Kasumi-1 (cell line): ENCODE measurements at regions not wholly inside any gene's neighbourhood (a gene's known extent, or its start where the extent isn't known, plus 50 kb on each side); places are given as distances from the start of the nearest gene placed in this dataset.

Source experiments
- DNase-seq, 2 experiments: peaks; one replicate each; lab custom pipeline; 2025; lab: John Stamatoyannopoulos, UW

DNA sequence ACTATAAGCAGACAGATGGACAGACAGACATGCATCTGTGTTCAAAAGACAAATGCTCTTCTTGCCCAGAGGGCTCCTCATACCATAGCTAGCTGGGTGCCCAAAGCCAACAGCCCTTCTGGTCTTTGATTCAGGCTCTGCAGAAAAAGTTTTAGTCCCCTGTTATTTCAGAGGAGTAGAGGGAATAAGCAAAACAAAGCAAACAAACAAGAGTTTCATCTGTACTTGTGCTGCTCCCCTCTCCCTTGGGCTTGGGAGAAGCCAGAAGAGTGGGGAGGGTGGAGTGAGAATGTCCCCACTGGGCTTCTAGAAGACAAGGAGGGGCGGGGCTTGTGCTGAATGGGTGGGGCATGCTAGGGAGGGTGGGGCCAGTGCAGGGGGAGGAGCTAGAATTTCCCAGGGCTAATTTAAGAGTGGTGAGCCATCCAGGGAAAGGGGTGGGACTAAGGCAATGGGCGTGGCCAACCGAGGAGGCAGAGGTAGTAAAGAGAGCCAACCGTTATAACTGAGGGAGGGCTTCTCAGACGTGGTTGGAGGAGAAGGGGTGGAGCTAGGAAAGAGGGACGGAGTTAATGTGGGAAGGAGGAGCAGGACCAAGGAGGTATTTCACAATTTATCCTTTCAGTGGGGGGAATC is 101.2 kb upstream of the MGMT start:
- no peak for DNase-seq

GRCh38 chr10:129366450-129366849 is 100.6 kb upstream of the MGMT start:
- DNase-seq, result no peak

DNA sequence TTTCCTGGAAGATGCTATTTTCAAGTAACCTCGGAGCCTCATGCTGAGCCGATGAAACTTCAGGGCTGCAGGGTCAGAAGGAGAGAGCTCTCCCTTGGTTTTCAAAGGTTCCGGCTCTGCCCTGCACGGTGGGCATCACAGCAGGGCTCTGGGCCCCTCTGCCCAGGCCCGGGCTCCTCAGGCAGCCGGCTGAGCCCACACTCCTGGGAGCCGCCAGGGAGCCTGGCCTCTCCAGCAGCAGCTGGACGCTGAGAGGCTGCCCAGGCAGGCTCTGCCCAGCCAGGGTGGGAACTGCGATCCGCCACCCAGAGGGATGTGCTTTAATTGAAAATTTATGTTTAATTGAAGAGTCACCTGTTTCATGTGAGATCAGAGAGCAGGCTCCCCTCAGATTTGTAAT is 97.5 kb upstream of the MGMT start:
- no peak for DNase-seq

DNA sequence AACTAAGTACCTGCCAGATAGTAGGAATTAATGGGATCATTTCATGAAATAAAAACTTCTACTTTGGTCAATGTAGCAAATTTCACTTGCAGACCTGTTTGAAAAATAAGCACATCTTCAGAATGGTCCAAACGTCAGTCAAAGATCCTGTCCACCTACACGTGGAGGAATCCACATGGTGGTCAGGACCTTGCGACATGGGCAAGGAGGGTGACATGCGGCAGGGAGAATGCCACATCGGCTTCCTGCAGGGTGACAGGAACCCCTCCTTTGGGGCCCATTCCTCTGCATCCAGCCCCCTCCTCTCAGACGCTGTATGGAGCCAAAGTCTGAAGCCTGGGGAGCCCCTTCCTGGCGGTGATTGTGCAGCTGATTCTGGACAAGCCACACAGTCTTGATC is 95.5 kb upstream of the MGMT start:
- no peak for DNase-seq

- no peak for DNase-seq
These were observed 94.9 kb upstream of the MGMT start for GRCh38 chr10:129372172-129372571.

- no peak for DNase-seq
These were observed 93.8 kb upstream of the MGMT start for GRCh38 chr10:129373231-129373630.

GRCh38 chr10:129373718-129374117 is 93.3 kb upstream of the MGMT start:
- no peak for DNase-seq

GRCh38 chr10:129375171-129375570 is 91.9 kb upstream of the MGMT start:
- DNase-seq, result no peak

- DNase-seq, result no peak
These were observed 91.1 kb upstream of the MGMT start for GRCh38 chr10:129375912-129376311.

- DNase-seq, result no peak
These were observed 86.8 kb upstream of the MGMT start for GRCh38 chr10:129380279-129380678.

GRCh38 chr10:129381741-129382140 is 85.3 kb upstream of the MGMT start:
- no peak for DNase-seq

GRCh38 chr10:129382401-129382800 is 84.6 kb upstream of the MGMT start:
- DNase-seq, result no peak

- DNase-seq, result no peak
These were observed 83.4 kb upstream of the MGMT start for GRCh38 chr10:129383651-129384050.

GRCh38 chr10:129385600-129385999 is 81.4 kb upstream of the MGMT start:
- DNase-seq, result no peak

GRCh38 chr10:129386415-129387257 is 80.4 kb upstream of the MGMT start:
- no peak for DNase-seq

DNA sequence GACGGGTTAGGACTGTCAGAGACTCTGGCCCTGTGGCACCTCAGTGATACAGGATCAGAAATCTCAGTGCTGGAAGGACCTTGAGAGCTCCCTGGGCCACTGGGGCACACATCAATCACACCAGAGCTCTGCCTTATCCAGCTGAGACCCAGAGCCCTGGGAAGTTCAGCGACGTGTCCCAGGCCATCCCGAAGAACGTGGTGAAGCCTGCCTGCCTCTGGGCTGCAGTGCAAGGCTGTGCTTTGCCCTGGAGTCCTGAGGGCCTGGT is 79.8 kb upstream of the MGMT start:
- no peak for DNase-seq

DNA sequence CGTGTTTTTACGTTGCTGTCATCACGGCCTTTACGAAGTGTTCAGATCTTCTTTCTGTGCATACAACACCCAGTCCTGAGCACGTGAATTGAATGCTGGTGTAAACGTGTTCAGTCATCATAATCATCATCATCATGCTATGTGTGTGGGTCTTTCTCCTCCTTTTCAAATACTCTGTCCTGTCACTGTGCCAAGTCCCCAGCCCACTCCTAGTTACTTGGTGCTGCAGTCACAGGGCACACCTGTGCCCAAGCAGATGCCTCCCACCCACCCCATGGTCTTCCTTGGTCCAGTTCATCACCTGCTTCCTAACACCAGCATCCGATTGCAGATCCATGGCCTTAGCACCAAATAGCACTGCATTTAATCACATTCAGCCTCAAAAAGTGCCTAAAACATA is 78.6 kb upstream of the MGMT start:
- no peak for DNase-seq

DNA sequence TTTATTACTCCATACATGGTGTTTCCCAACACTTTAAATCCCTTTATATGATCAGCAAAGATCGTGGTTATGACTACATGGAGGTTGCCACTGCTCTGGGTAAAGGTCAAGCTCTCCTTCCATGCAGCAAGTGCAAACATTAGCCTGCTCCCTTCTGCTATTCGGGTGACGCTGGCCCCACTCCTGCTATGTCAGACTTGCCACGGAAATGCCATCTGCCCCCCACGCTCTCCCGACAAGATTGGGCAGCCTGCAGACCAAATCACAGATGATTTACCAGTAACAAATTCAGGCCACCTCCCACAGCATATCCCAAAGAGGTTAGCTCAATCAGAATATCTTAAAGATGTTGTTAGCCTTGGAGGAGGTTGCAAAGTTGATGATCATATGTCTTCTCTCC is 77.8 kb upstream of the MGMT start:
- DNase-seq, result no peak

GRCh38 chr10:129390147-129390546 is 76.9 kb upstream of the MGMT start:
- DNase-seq, result no peak

DNA sequence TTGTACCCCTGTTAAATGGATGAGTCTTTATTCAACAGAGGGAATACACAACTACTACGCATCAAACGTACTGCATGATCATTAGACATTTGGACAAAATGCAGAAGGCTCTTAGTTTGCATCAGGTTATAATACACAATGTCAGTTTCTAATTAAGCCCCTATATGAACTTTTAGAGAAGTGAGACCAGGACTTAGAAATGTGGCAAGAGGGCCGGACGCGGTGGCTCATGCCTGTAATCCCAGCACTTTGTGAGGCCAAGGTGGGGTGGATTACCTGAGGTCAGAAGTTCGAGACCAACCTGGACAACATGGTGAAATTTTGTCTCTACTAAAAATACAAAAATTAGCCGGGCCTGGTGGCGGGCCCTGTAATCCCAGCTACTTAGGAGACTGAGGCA is 76.3 kb upstream of the MGMT start:
- DNase-seq, result no peak

- no peak for DNase-seq
These were observed 75.6 kb upstream of the MGMT start for GRCh38 chr10:129391464-129391863.

DNA sequence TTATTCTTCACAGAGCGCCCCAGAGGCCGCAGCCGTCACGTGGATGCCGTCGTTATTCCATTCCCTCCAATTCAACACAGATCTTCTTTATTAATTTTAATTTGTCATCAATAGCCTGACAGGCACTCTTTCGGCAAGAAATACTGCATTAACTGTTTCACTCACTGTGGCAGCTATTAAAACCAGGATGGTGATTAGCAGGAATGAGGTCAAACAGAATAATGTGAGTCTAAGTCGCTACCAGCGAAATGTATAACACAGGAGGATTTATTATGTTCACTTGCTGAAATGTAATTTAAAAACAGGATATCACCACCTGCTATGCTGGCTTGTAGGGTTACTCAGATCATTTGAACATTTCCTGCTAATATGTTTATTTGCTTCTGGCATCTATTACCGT is 74.2 kb upstream of the MGMT start:
- DNase-seq, result no peak

- no peak for DNase-seq
These were observed 73.2 kb upstream of the MGMT start for GRCh38 chr10:129393812-129394211.
